Peyer's patch (tissue), 4 donors: ENCODE measurements at regions not wholly inside any gene's neighbourhood (a gene's known extent, or its start where the extent isn't known, plus 50 kb on each side); places are given as distances from the start of the nearest gene placed in this dataset.

ENCODE experiments used
- DNase-seq, 3 donors: peaks; one replicate each; pipeline ENCODE4 v3.0.0-alpha.2; 2017 to 2019
- H3K27ac ChIP-seq, 4 donors: fragments of 200-600 bp; sonication (generic); one replicate each; pipeline ENCODE4 v1.5.1; 2016 to 2019
- H3K27me3 ChIP-seq, 2 donors: fragments of 200-600 bp; sonication (generic); one replicate each; pipeline ENCODE4 v1.5.1; 2019
- H3K36me3 ChIP-seq, 3 donors: fragments of 200-600 bp; sonication (generic); one replicate each; pipeline ENCODE4 v1.5.1; 2016 to 2019
- H3K4me1 ChIP-seq, 4 donors: fragments of 200-600 bp; sonication (generic); one replicate each; pipeline ENCODE4 v1.5.1; 2016 to 2019
- H3K4me3 ChIP-seq, 4 donors: fragments of 200-600 bp; sonication (generic); 1 replicate in 3 of 4; 2 replicates in 1 of 4; pipeline ENCODE4 v1.5.1; 2016 to 2019; ENCODE audit warnings: mild to moderate bottlenecking in 1 of 4
- H3K9me3 ChIP-seq, 4 donors: fragments of 200-600 bp; sonication (generic); one replicate each; pipeline ENCODE4 v1.5.1; 2016 to 2019; ENCODE audit warnings: mild to moderate bottlenecking in 1 of 4
- CTCF ChIP-seq, 6 experiments: fragments of 450-650 bp in 4 of 6; fragments of 200-600 bp in 2 of 6; sonication (generic) in 1 of 6; IDR thresholded peaks; one replicate each; pipeline ENCODE4 v1.5.1; 2017 to 2019; ENCODE audit warnings: antibody characterized with exemption in 6 of 6, mild to moderate bottlenecking in 3 of 6, moderate library complexity in 1 of 6
- POLR2A ChIP-seq, 2 donors: fragments of 450-650 bp; IDR thresholded peaks; one replicate each; pipeline ENCODE4 v1.5.1; 2017; ENCODE audit warnings: antibody characterized with exemption in 2 of 2, mild to moderate bottlenecking in 2 of 2, moderate library complexity in 2 of 2

GRCh38 chr12:105865886-105866285 lies 272.9 kb downstream of the NUAK1 start:
- DNase-seq = no peak
- Histone ChIP-seq H3K4me3 (no peak overlapping the region), H3K36me3 (no peaks in the 10 kb centered on the region), H3K27me3 (no peaks in the 10 kb centered on the region), H3K4me1 (no peaks in the 10 kb centered on the region), H3K9me3 (no peaks in the 10 kb centered on the region), H3K27ac (no peak overlapping the region)
- TF ChIP-seq CTCF (IDR thresholded peaks at IDR 0.05) = no peak
- TF ChIP-seq POLR2A (IDR thresholded peaks at IDR 0.05) = no peak

GRCh38 chr12:105874121-105874520 lies 264.6 kb downstream of the NUAK1 start:
- Histone ChIP-seq H3K4me1 (no peaks in the 10 kb centered on the region), H3K4me3 (no peak overlapping the region), H3K27me3 (no peaks in the 10 kb centered on the region), H3K36me3 (no peaks in the 10 kb centered on the region), H3K27ac (no peak overlapping the region), H3K9me3 (no peaks in the 10 kb centered on the region)
- DNase-seq = no peak
- TF ChIP-seq POLR2A (IDR thresholded peaks at IDR 0.05) (no peak), CTCF (IDR thresholded peaks at IDR 0.05) (no peak)

GRCh38 chr12:105876396-105876927 lies 262.3 kb downstream of the NUAK1 start:
- TF ChIP-seq POLR2A (IDR thresholded peaks at IDR 0.05) (no peak), CTCF (IDR thresholded peaks at IDR 0.05) (no peak)

GRCh38 chr12:105878964-105879363 lies 259.8 kb downstream of the NUAK1 start:
- no peaks in the 10 kb centered on the region for H3K9me3 ChIP-seq

More at GRCh38 chr12:105876396-105876927, 262.3 kb downstream of the NUAK1 start:
- no peaks in the 10 kb centered on the region for H3K27me3 ChIP-seq
- no peaks in the 10 kb centered on the region for H3K36me3 ChIP-seq
- H3K27ac ChIP-seq = no peak overlapping the region
- DNase-seq = no peak
- H3K4me1 ChIP-seq = no peaks in the 10 kb centered on the region
- H3K4me3 ChIP-seq = no peak overlapping the region
- H3K9me3 ChIP-seq = no peaks in the 10 kb centered on the region

GRCh38 chr12:105880824-105881388 lies 257.8 kb downstream of the NUAK1 start:
- H3K4me3 ChIP-seq = no peak overlapping the region
- no peak for TF ChIP-seq POLR2A (IDR thresholded peaks at IDR 0.05)
- no peak for TF ChIP-seq CTCF (IDR thresholded peaks at IDR 0.05)
- H3K27ac ChIP-seq = no peak overlapping the region
- no peaks in the 10 kb centered on the region for H3K9me3 ChIP-seq
- H3K4me1 ChIP-seq = no peaks in the 10 kb centered on the region
- H3K36me3 ChIP-seq = no peaks in the 10 kb centered on the region
- no peaks in the 10 kb centered on the region for H3K27me3 ChIP-seq
- DNase-seq = no peak

More at GRCh38 chr12:105878964-105879363, 259.8 kb downstream of the NUAK1 start:
- DNase-seq = no peak
- no peak overlapping the region for H3K4me3 ChIP-seq
- H3K27me3 ChIP-seq = no peaks in the 10 kb centered on the region
- H3K27ac ChIP-seq = no peak overlapping the region
- H3K4me1 ChIP-seq = no peaks in the 10 kb centered on the region
- no peaks in the 10 kb centered on the region for H3K36me3 ChIP-seq
- no peak for TF ChIP-seq CTCF (IDR thresholded peaks at IDR 0.05)
- no peak for TF ChIP-seq POLR2A (IDR thresholded peaks at IDR 0.05)
